A673 (cell line): ENCODE measurements at regions not wholly inside any gene's neighbourhood (a gene's known extent, or its start where the extent isn't known, plus 50 kb on each side); places are given as distances from the start of the nearest gene placed in this dataset.

Experiments
- BruUV-seq: library from RNA; stranded (reverse); fragments of 400-500 nt; replicated peaks from 2 replicates; lab custom pipeline; 2021; lab: Mats Ljungman, UMichigan
- CTCF ChIA-PET: fragments of 300-600 bp; sonication (Branson Sonifier 250); formaldehyde crosslinking; loops from one replicate; lab custom pipeline; 2022; ENCODE audit warnings: antibody characterized with exemption; lab: Charles Lee
- POLR2A ChIA-PET: fragments of 300-600 bp; sonication (Branson Sonifier 250); formaldehyde crosslinking; loops from one replicate; lab custom pipeline; 2022; ENCODE audit warnings: antibody characterized with exemption; ENCODE audit not compliant: low non-redundant PET; lab: Charles Lee
- DNase-seq: peaks from one replicate; pipeline ENCODE4 v3.0.0-alpha.2; 2015; ENCODE audit warnings: low spot score
- H3K27ac ChIP-seq: fragments of 200-600 bp; sonication (generic); 2 replicates; pipeline ENCODE4 v1.5.1; 2016; ENCODE audit warnings: mixed run types, low read depth, mild to moderate bottlenecking, mixed read lengths, antibody characterized with exemption, low read length; ENCODE audit not compliant: poor library complexity, severe bottlenecking
- H3K27me3 ChIP-seq: fragments of 200-600 bp; sonication (generic); replicated peaks from 2 replicates; pipeline ENCODE4 v1.6.1; 2017; ENCODE audit warnings: mixed run types, low read depth, mild to moderate bottlenecking, mixed read lengths, antibody characterized with exemption, low read length; ENCODE audit not compliant: insufficient read depth, poor library complexity
- H3K36me3 ChIP-seq: fragments of 200-600 bp; sonication (generic); 2 replicates; pipeline ENCODE4 v1.6.1; 2016; ENCODE audit warnings: mixed run types, mild to moderate bottlenecking, mixed read lengths, antibody characterized with exemption, low read length; ENCODE audit not compliant: insufficient read depth, poor library complexity, severe bottlenecking
- H3K4me1 ChIP-seq: fragments of 200-600 bp; sonication (generic); 2 replicates; pipeline ENCODE4 v1.6.1; 2017; ENCODE audit warnings: mixed run types, mild to moderate bottlenecking, mixed read lengths, antibody characterized with exemption, low read length; ENCODE audit not compliant: insufficient read depth, poor library complexity, severe bottlenecking
- H3K4me3 ChIP-seq: fragments of 200-600 bp; sonication (generic); 2 replicates; pipeline ENCODE4 v1.5.1; 2016; ENCODE audit warnings: low read depth, mixed run types, mild to moderate bottlenecking, mixed read lengths, low read length; ENCODE audit not compliant: poor library complexity, severe bottlenecking
- H3K9me3 ChIP-seq: fragments of 200-600 bp; sonication (generic); 2 replicates; pipeline ENCODE4 v1.6.1; 2016; ENCODE audit warnings: mixed run types, low read depth, mild to moderate bottlenecking, mixed read lengths, antibody characterized with exemption, low read length; ENCODE audit not compliant: poor library complexity, severe bottlenecking
- CTCF ChIP-seq: fragments of 300-800, 200-600 bp; sonication (generic); conservative IDR thresholded peaks from 2 replicates; pipeline ENCODE4 v1.5.1; 2017; ENCODE audit warnings: low read depth, mild to moderate bottlenecking, antibody characterized with exemption, low read length, moderate library complexity, mixed read lengths
- EZH2 ChIP-seq: fragments of 200-600 bp; sonication (generic); IDR thresholded peaks from 2 replicates; pipeline ENCODE4 v1.6.1; 2017; ENCODE audit warnings: borderline replicate concordance, low read depth, mild to moderate bottlenecking, mixed read lengths, antibody characterized with exemption, low read length; ENCODE audit not compliant: poor library complexity, severe bottlenecking
- intact Hi-C: fragments of 100-400 bp; cut with micrococcal nuclease; formaldehyde crosslinking; loops from one replicate; pipeline ENCODE4 v1.10.0; 2022; ENCODE audit not compliant: unreplicated experiment

DNA sequence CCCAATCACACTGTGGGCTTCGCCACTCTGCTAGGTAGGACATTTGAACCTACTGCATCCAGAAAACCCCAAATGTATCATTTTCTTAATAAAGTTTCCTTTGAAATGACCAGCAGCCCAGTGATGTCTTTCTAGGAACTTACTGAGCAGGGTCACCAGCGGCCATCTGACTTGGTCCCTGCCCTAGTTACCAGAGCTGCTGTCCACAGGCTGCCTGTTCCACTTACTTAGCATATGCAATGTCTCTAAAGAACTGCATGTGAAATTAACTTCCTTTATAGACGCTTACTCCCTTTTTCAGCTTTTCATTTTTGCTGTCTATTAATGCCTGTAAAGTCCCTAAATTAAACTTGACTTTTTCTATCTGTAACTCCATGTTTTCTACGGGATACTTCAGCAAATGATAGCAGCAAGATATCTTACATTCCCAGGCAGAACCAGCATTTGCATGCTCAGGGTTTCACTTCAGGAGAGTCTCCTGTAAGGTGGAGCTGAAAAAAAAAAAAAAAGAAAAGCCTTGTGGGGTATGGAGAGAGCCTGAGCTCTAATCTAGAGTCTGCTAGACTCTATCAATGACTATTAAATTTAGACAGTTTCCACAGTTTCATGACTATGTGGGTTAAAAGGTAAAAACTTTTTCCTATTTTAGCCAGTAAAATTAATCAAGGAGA lies 125.0 kb downstream of the FAT3 start:
- ChIA-PET POLR2A (interaction anchor here (0.7 kb wide), 1 partner anchor 230 kb away, joined by 3 read pairs; no protein-coding TSS in a partner anchor), CTCF (no interaction called here)

DNA sequence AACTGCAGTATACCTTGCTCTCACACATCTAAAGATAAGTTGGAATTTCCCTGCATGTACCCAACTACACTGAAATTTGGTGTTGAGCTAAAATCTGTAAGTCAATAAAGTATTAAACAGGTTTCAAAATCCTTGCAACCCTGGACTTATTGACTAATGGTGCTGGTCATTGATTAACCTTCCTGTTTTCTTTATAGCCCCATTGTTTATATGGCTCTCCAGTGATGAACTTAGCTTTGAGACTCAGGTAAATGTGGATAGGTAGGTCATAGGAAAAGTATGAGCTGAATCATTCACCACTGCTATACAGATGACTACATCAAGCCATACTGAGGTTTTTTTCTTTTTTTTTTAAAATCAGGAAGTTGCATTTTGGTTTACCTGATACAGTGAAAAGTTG lies 132.7 kb downstream of the FAT3 start:
- H3K27ac ChIP-seq = no peak overlapping the region
- no peak for DNase-seq
- no peaks in the 10 kb centered on the region for H3K4me1 ChIP-seq
- CTCF ChIA-PET = interaction anchor here (0.5 kb wide), 1 partner anchor 585 kb away, joined by 4 read pairs; no protein-coding TSS in a partner anchor
- no peaks in the 10 kb centered on the region for H3K27me3 ChIP-seq
- H3K36me3 ChIP-seq = no peaks in the 10 kb centered on the region
- H3K9me3 ChIP-seq = no peaks in the 10 kb centered on the region
- no peak for TF ChIP-seq CTCF
- TF ChIP-seq EZH2 = no peak
- intact Hi-C loops = no loop called here
- H3K4me3 ChIP-seq = no peak overlapping the region
- no TSS peak for BruUV-seq
- POLR2A ChIA-PET = no interaction called here

More for the DNA sequence above, 125.0 kb downstream of the FAT3 start:
- peaks cover 6% of the 10 kb centered on the region for H3K4me1 ChIP-seq
- H3K4me3 ChIP-seq = no peak overlapping the region
- no TSS peak for BruUV-seq
- TF ChIP-seq CTCF (no peak), EZH2 (no peak)
- intact Hi-C loops = no loop called here
- H3K27me3 ChIP-seq = no peaks in the 10 kb centered on the region
- H3K27ac ChIP-seq = no peak overlapping the region
- H3K36me3 ChIP-seq = no peaks in the 10 kb centered on the region
- H3K9me3 ChIP-seq = no peaks in the 10 kb centered on the region
- DNase-seq = no peak

DNA sequence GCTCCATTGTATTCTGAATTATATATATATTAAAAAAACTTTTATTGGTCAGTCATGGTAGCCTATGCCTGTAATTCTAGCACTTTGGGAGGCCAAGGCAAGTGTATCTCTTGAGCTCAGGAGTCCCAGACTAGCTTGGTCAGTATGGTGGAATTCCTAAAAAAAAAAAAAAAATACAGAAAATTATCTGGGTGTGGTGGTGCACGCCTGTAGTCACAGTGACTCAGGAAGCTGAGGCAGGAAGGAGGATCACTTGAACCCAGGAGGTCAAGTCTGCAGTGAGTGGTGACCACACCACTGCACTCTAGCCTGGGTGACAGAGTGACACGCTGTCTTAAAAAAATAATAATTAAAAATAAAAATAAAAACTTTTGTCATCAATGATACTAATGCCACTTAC lies 133.2 kb downstream of the FAT3 start:
- H3K9me3 ChIP-seq = no peaks in the 10 kb centered on the region
- H3K36me3 ChIP-seq = no peaks in the 10 kb centered on the region
- no peak for DNase-seq
- ChIA-PET POLR2A (no interaction called here), CTCF (no interaction called here)
- intact Hi-C loops = no loop called here
- H3K4me3 ChIP-seq = no peak overlapping the region
- no peaks in the 10 kb centered on the region for H3K27me3 ChIP-seq
- no TSS peak for BruUV-seq
- H3K4me1 ChIP-seq = no peaks in the 10 kb centered on the region
- H3K27ac ChIP-seq = no peak overlapping the region
- TF ChIP-seq CTCF (no peak), EZH2 (no peak)
